ENCODE measurements at regions not wholly inside any gene's neighbourhood (a gene's known extent, or its start where the extent isn't known, plus 50 kb on each side); places are given as distances from the start of the nearest gene placed in this dataset.

DNA sequence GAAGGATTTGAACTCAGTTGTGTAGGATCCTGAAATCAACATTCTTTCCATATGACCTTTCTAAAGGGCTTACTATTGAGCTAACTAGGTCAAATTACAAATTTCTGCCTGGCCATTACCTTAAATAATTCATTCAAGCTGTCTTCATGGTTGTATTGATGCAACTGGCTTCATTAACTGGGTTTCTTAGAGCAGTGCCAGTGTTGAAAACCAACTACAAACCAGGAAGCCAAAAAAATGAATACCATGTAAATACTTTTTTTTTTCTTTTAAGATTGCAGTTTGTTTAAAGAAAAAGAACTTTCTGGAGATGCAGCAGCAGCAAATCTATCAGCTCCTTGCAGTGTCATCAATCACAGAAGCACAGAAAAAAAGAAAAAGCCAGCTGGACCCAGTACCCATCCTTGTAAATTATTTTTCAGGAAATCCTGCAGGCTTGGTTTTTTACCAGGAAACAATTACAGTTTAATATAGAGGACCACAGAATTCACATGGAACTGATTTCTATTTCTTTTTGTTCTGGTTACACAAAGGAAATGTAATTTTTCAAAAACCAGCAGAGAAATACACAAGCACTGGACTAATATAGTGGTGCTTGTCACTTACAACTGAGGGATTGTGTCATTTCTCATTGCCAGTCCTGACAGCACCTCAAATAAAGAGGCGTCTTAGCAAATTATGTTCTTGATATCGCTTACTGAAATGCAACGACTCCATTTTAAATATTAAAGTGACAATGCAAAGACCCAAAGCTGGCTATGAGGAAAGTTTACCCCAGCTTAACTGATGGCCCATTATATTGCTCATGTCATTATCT is 131.9 kb downstream of the TMEM26 start:
- no peaks in the 10 kb centered on the region for H3K27me3 ChIP-seq (ENCODE audit: control insufficient read depth, insufficient read depth, low read length)
- H3K36me3 ChIP-seq (ENCODE audit: control insufficient read depth, insufficient read depth, low read length) = no peaks in the 10 kb centered on the region
- intact Hi-C loops (cut with micrococcal nuclease) (no loop called here), dilution Hi-C loops (cut with HindIII; ENCODE audit: low sequenced_read_pairs, unreplicated experiment) (no loop called here), in situ Hi-C loops (cut with MboI; ENCODE audit: low sequenced_read_pairs) (no loop called here)
- H2AK9ac ChIP-seq (replicated peaks; ENCODE audit: low read depth, low read length, poor library complexity) = no peak overlapping the region
- BruUV-seq (replicated peaks) = no TSS peak
- H3K79me1 ChIP-seq (ENCODE audit: low read depth in 1 of 2, low read length in 2 of 2) = no peaks in the 10 kb centered on the region
- no peak overlapping the region for H3K4me3 ChIP-seq (ENCODE audit: insufficient read depth, low read depth, low read length)
- no peak overlapping the region for H4K91ac ChIP-seq (ENCODE audit: insufficient read depth, low read depth, low read length)
- H3K9me3 ChIP-seq (ENCODE audit: control insufficient read depth, insufficient read depth, low read length) = no peaks in the 10 kb centered on the region
- ATAC-seq (ENCODE audit: low read depth) = no peak
- no peak overlapping the region for H2BK5ac ChIP-seq (ENCODE audit: low read depth, low read length, poor library complexity, severe bottlenecking)
- no peaks in the 10 kb centered on the region for H3K4me1 ChIP-seq (ENCODE audit: control insufficient read depth, insufficient read depth, low read length)
- POLR2A ChIA-PET (ENCODE audit: unreplicated experiment) = no interaction called here
- TF ChIP-seq BHLHE40 (IDR thresholded peaks at IDR 0.05; ENCODE audit: low read depth, low read length) (no peak), FOS (IDR thresholded peaks at IDR 0.05; ENCODE audit: low read depth, low read length) (no peak), MXI1 (IDR thresholded peaks at IDR 0.05; ENCODE audit: borderline replicate concordance, low read depth, low read length) (no peak), CEBPB (IDR thresholded peaks at IDR 0.05; ENCODE audit: low read depth, low read length) (no peak), NFE2L2 (IDR thresholded peaks at IDR 0.05; ENCODE audit: low read depth, low read length) (no peak), CHD1 (IDR thresholded peaks at IDR 0.05; ENCODE audit: low read depth, low read length) (no peak), RFX5 (IDR thresholded peaks at IDR 0.05; ENCODE audit: low read depth, low read length) (no peak)
- TF ChIP-seq, protein P1, sequence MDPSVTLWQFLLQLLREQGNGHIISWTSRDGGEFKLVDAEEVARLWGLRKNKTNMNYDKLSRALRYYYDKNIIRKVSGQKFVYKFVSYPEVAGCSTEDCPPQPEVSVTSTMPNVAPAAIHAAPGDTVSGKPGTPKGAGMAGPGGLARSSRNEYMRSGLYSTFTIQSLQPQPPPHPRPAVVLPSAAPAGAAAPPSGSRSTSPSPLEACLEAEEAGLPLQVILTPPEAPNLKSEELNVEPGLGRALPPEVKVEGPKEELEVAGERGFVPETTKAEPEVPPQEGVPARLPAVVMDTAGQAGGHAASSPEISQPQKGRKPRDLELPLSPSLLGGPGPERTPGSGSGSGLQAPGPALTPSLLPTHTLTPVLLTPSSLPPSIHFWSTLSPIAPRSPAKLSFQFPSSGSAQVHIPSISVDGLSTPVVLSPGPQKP (IDR thresholded peaks at IDR 0.05; ENCODE audit: borderline replicate concordance, low read depth, low read length) = no peak
- TF ChIP-seq, protein P2, sequence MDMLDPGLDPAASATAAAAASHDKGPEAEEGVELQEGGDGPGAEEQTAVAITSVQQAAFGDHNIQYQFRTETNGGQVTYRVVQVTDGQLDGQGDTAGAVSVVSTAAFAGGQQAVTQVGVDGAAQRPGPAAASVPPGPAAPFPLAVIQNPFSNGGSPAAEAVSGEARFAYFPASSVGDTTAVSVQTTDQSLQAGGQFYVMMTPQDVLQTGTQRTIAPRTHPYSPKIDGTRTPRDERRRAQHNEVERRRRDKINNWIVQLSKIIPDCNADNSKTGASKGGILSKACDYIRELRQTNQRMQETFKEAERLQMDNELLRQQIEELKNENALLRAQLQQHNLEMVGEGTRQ (IDR thresholded peaks at IDR 0.05; ENCODE audit: low read depth, low read length) = no peak
- H2BK20ac ChIP-seq (ENCODE audit: low read depth, low read length) = no peak overlapping the region
- no peak overlapping the region for H2AK5ac ChIP-seq (ENCODE audit: low read depth, low read length)
- H4K20me1 ChIP-seq (ENCODE audit: insufficient read depth, low read length) = no peaks in the 10 kb centered on the region
- H2BK15ac ChIP-seq (ENCODE audit: low read depth, low read length) = no peak overlapping the region
- WGBS, 2 experiments (ENCODE audit: extremely low coverage in 2 of 2, insufficient read length in 1 of 2) = no CpG with 5 or more reads among the region's 3 CpGs
- H2AFZ ChIP-seq (replicated peaks; ENCODE audit: low read length, poor library complexity) = no peak overlapping the region
- H3K18ac ChIP-seq (ENCODE audit: low read depth, low read length) = no peak overlapping the region
- DNase-seq = no peak
- no peaks in the 10 kb centered on the region for H3K9me1 ChIP-seq (ENCODE audit: insufficient read depth, low read length)
- H3K27ac ChIP-seq (ENCODE audit: insufficient read depth, low read length) = no peak overlapping the region
- no peak overlapping the region for H3K23ac ChIP-seq (ENCODE audit: low read depth, low read length)
- no peak overlapping the region for H3K14ac ChIP-seq (replicated peaks; ENCODE audit: low read depth, low read length)
- no peak overlapping the region for H4K8ac ChIP-seq (ENCODE audit: low read depth in 2 of 2, low read length in 2 of 2)
- H3K9ac ChIP-seq (ENCODE audit: low read depth, low read length) = no peak overlapping the region
- no peak overlapping the region for H4K5ac ChIP-seq (ENCODE audit: low read depth, low read length)
- no peak overlapping the region for H3K4me2 ChIP-seq (ENCODE audit: low read depth, low read length)
- H3K4ac ChIP-seq (ENCODE audit: low read depth, low read length) = no peak overlapping the region
- H3K56ac ChIP-seq (ENCODE audit: extremely low read depth, insufficient read depth, low read length) = no peak overlapping the region
- CTCF ChIA-PET = no interaction called here
- H2BK120ac ChIP-seq (ENCODE audit: low read depth, low read length) = no peak overlapping the region
